HL-60 (cell line): ENCODE measurements at regions not wholly inside any gene's neighbourhood (a gene's known extent, or its start where the extent isn't known, plus 50 kb on each side); places are given as distances from the start of the nearest gene placed in this dataset.

Experiments used
- CTCF ChIP-seq: IDR thresholded peaks from one replicate; pipeline ENCODE4 v1.5.1; 2011; ENCODE audit warnings: low read length, control low read depth, inconsistent platforms; ENCODE audit not compliant: insufficient read depth
- GABPA ChIP-seq: IDR thresholded peaks from 2 replicates; pipeline ENCODE4 v1.6.1; 2012; ENCODE audit warnings: low read depth
- POLR2AphosphoS5 ChIP-seq: IDR thresholded peaks from 2 replicates; pipeline ENCODE4 v1.6.1; 2012; ENCODE audit warnings: low read depth
- SPI1 ChIP-seq: IDR thresholded peaks from 2 replicates; pipeline ENCODE4 v1.6.1; 2012; ENCODE audit warnings: low read depth, mild to moderate bottlenecking, borderline replicate concordance
- TF ChIP-seq, protein P1 (sequence below): IDR thresholded peaks from 2 replicates; pipeline ENCODE4 v1.6.1; 2012; ENCODE audit warnings: low read depth; ENCODE audit not compliant: insufficient replicate concordance

- TF ChIP-seq CTCF: no peak
- TF ChIP-seq, protein P1, sequence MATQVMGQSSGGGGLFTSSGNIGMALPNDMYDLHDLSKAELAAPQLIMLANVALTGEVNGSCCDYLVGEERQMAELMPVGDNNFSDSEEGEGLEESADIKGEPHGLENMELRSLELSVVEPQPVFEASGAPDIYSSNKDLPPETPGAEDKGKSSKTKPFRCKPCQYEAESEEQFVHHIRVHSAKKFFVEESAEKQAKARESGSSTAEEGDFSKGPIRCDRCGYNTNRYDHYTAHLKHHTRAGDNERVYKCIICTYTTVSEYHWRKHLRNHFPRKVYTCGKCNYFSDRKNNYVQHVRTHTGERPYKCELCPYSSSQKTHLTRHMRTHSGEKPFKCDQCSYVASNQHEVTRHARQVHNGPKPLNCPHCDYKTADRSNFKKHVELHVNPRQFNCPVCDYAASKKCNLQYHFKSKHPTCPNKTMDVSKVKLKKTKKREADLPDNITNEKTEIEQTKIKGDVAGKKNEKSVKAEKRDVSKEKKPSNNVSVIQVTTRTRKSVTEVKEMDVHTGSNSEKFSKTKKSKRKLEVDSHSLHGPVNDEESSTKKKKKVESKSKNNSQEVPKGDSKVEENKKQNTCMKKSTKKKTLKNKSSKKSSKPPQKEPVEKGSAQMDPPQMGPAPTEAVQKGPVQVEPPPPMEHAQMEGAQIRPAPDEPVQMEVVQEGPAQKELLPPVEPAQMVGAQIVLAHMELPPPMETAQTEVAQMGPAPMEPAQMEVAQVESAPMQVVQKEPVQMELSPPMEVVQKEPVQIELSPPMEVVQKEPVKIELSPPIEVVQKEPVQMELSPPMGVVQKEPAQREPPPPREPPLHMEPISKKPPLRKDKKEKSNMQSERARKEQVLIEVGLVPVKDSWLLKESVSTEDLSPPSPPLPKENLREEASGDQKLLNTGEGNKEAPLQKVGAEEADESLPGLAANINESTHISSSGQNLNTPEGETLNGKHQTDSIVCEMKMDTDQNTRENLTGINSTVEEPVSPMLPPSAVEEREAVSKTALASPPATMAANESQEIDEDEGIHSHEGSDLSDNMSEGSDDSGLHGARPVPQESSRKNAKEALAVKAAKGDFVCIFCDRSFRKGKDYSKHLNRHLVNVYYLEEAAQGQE: no peak
- TF ChIP-seq POLR2AphosphoS5: no peak
- TF ChIP-seq GABPA: no peak
- TF ChIP-seq SPI1: no peak
These were observed 59.5 kb upstream of the JDP2 start for GRCh38 chr14:75368333-75368732.
